ENCODE measurements at regions not wholly inside any gene's neighbourhood (a gene's known extent, or its start where the extent isn't known, plus 50 kb on each side); places are given as distances from the start of the nearest gene placed in this dataset.
"Not testable (repeated sequence)": the region's sequence is repeated elsewhere in the genome, so short reads cannot be mapped to it uniquely, and the experiment has no call there.

GRCh38 chr10:44578963-44579362 lies 194.1 kb upstream of the CXCL12 start:
- TF ChIP-seq POLR2A, CTCF (IDR thresholded peaks at IDR 0.05): not testable (repeated sequence)

All from thyroid gland (tissue), 4 donors.